HEK293 (cell line): ENCODE measurements at regions not wholly inside any gene's neighbourhood (a gene's known extent, or its start where the extent isn't known, plus 50 kb on each side); places are given as distances from the start of the nearest gene placed in this dataset.

Experiments used
- SETDB1 ChIP-seq: IDR thresholded peaks from one replicate; pipeline ENCODE4 v1.6.1; 2017; ENCODE audit warnings: mild to moderate bottlenecking, low read length, moderate library complexity, mixed read lengths; ENCODE audit not compliant: insufficient read length
- ZNF140 ChIP-seq: fragments of 450-650 bp; formaldehyde crosslinking; IDR thresholded peaks from 2 replicates; pipeline ENCODE4 v1.5.1; 2016; ENCODE audit warnings: missing biosample characterization, missing genetic modification characterization
- ZNF266 ChIP-seq: fragments of 450-650 bp; formaldehyde crosslinking; IDR thresholded peaks from 2 replicates; pipeline ENCODE4 v1.5.1; 2016; ENCODE audit warnings: missing biosample characterization, missing genetic modification characterization, low read depth
- ZNF280D ChIP-seq: fragments of 450-650 bp; formaldehyde crosslinking; IDR thresholded peaks from 2 replicates; pipeline ENCODE4 v1.5.1; 2016; ENCODE audit warnings: missing biosample characterization, missing genetic modification characterization
- TF ChIP-seq, protein P1 (sequence below): fragments of 450-650 bp; formaldehyde crosslinking; IDR thresholded peaks from 2 replicates; pipeline ENCODE4 v1.5.1; 2016; ENCODE audit warnings: missing biosample characterization, missing genetic modification characterization
- TF ChIP-seq, protein P2 (sequence below): fragments of 450-650 bp; formaldehyde crosslinking; IDR thresholded peaks from 2 replicates; pipeline ENCODE4 v1.5.1; 2016; ENCODE audit warnings: missing biosample characterization, missing genetic modification characterization, low read depth
- TF ChIP-seq, protein P3 (sequence below): fragments of 450-650 bp; formaldehyde crosslinking; IDR thresholded peaks from 2 replicates; pipeline ENCODE4 v1.5.1; 2016; ENCODE audit warnings: missing biosample characterization, missing genetic modification characterization
- TF ChIP-seq, protein P4 (sequence below): sonication (generic); formaldehyde crosslinking; IDR thresholded peaks from 2 replicates; pipeline ENCODE4 v1.8.1; 2022; ENCODE audit warnings: mild to moderate bottlenecking, moderate library complexity, missing genetic modification reagents

DNA sequence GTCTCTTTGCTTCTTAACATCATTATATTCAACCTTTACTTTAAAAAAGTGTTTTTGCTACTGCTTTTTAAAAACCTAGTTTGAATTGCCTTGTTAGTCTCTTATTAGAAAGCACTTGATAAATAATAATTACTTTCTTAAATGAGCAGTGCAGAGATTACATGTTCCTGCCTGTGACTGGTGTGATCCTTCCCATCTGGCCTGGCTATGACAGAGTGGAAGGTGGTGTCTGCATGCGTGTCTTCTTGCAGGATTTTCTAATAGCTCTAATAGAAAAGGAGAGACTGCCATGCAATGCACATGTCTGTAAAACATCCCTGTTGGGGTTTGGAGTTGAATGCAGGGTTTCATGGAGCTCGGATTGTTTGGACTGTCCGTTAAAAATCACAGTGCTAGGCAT lies 425.8 kb upstream of the TPM1 start:
- TF ChIP-seq, protein P1, sequence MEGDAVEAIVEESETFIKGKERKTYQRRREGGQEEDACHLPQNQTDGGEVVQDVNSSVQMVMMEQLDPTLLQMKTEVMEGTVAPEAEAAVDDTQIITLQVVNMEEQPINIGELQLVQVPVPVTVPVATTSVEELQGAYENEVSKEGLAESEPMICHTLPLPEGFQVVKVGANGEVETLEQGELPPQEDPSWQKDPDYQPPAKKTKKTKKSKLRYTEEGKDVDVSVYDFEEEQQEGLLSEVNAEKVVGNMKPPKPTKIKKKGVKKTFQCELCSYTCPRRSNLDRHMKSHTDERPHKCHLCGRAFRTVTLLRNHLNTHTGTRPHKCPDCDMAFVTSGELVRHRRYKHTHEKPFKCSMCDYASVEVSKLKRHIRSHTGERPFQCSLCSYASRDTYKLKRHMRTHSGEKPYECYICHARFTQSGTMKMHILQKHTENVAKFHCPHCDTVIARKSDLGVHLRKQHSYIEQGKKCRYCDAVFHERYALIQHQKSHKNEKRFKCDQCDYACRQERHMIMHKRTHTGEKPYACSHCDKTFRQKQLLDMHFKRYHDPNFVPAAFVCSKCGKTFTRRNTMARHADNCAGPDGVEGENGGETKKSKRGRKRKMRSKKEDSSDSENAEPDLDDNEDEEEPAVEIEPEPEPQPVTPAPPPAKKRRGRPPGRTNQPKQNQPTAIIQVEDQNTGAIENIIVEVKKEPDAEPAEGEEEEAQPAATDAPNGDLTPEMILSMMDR (tag by site-specific recombination): no peak
- no peak for TF ChIP-seq SETDB1
- TF ChIP-seq ZNF140 (tag by site-specific recombination): no peak
- no peak for TF ChIP-seq ZNF280D (tag by site-specific recombination)
- TF ChIP-seq, protein P2, sequence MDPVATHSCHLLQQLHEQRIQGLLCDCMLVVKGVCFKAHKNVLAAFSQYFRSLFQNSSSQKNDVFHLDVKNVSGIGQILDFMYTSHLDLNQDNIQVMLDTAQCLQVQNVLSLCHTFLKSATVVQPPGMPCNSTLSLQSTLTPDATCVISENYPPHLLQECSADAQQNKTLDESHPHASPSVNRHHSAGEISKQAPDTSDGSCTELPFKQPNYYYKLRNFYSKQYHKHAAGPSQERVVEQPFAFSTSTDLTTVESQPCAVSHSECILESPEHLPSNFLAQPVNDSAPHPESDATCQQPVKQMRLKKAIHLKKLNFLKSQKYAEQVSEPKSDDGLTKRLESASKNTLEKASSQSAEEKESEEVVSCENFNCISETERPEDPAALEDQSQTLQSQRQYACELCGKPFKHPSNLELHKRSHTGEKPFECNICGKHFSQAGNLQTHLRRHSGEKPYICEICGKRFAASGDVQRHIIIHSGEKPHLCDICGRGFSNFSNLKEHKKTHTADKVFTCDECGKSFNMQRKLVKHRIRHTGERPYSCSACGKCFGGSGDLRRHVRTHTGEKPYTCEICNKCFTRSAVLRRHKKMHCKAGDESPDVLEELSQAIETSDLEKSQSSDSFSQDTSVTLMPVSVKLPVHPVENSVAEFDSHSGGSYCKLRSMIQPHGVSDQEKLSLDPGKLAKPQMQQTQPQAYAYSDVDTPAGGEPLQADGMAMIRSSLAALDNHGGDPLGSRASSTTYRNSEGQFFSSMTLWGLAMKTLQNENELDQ: no peak
- no peak for TF ChIP-seq ZNF266
- TF ChIP-seq, protein P3, sequence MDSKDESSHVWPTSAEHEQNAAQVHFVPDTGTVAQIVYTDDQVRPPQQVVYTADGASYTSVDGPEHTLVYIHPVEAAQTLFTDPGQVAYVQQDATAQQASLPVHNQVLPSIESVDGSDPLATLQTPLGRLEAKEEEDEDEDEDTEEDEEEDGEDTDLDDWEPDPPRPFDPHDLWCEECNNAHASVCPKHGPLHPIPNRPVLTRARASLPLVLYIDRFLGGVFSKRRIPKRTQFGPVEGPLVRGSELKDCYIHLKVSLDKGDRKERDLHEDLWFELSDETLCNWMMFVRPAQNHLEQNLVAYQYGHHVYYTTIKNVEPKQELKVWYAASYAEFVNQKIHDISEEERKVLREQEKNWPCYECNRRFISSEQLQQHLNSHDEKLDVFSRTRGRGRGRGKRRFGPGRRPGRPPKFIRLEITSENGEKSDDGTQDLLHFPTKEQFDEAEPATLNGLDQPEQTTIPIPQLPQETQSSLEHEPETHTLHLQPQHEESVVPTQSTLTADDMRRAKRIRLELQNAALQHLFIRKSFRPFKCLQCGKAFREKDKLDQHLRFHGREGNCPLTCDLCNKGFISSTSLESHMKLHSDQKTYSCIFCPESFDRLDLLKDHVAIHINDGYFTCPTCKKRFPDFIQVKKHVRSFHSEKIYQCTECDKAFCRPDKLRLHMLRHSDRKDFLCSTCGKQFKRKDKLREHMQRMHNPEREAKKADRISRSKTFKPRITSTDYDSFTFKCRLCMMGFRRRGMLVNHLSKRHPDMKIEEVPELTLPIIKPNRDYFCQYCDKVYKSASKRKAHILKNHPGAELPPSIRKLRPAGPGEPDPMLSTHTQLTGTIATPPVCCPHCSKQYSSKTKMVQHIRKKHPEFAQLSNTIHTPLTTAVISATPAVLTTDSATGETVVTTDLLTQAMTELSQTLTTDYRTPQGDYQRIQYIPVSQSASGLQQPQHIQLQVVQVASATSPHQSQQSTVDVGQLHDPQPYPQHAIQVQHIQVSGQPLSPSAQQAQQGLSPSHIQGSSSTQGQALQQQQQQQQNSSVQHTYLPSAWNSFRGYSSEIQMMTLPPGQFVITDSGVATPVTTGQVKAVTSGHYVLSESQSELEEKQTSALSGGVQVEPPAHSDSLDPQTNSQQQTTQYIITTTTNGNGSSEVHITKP (tag by site-specific recombination): no peak
- TF ChIP-seq, protein P4, sequence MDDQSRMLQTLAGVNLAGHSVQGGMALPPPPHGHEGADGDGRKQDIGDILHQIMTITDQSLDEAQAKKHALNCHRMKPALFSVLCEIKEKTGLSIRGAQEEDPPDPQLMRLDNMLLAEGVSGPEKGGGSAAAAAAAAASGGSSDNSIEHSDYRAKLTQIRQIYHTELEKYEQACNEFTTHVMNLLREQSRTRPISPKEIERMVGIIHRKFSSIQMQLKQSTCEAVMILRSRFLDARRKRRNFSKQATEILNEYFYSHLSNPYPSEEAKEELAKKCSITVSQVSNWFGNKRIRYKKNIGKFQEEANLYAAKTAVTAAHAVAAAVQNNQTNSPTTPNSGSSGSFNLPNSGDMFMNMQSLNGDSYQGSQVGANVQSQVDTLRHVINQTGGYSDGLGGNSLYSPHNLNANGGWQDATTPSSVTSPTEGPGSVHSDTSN (CRISPR knock-in tag): no peak
